ENCODE measurements at regions not wholly inside any gene's neighbourhood (a gene's known extent, or its start where the extent isn't known, plus 50 kb on each side); places are given as distances from the start of the nearest gene placed in this dataset.

DNA sequence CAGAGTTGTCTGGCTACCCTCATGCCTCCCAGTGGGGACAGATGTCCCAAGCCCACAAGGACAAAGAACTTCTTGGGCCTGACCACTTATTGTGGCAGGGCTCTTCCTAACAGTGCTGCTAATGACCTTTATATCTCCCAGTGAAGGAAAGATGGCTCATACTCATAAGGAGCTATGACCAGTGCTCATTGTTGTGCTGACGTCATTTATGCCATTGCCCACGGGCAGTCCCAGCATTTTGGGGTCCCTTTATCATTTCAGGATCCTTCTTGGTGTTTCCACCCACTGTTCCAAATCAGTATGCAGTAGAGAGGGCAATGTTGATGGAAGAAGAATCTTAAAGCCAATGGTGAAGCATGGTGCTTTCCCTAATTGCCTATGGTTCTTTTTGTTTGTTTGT, 1640.0 kb upstream of the PRR20A start:
- no peaks in the 10 kb centered on the region for H3K4me1 ChIP-seq
- H3K9me3 ChIP-seq = no peaks in the 10 kb centered on the region; the same call in 1 of the 2 replicates
- no peak overlapping the region for H3K4me3 ChIP-seq (ENCODE audit: low read depth, low read length)
- TF ChIP-seq, protein P1, sequence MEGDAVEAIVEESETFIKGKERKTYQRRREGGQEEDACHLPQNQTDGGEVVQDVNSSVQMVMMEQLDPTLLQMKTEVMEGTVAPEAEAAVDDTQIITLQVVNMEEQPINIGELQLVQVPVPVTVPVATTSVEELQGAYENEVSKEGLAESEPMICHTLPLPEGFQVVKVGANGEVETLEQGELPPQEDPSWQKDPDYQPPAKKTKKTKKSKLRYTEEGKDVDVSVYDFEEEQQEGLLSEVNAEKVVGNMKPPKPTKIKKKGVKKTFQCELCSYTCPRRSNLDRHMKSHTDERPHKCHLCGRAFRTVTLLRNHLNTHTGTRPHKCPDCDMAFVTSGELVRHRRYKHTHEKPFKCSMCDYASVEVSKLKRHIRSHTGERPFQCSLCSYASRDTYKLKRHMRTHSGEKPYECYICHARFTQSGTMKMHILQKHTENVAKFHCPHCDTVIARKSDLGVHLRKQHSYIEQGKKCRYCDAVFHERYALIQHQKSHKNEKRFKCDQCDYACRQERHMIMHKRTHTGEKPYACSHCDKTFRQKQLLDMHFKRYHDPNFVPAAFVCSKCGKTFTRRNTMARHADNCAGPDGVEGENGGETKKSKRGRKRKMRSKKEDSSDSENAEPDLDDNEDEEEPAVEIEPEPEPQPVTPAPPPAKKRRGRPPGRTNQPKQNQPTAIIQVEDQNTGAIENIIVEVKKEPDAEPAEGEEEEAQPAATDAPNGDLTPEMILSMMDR (IDR thresholded peaks at IDR 0.05; ENCODE audit: low read depth, low read length) = no peak
- H3K36me3 ChIP-seq = no peaks in the 10 kb centered on the region
- H3K27me3 ChIP-seq = no peaks in the 10 kb centered on the region
- DNase-seq = no peak

DNA sequence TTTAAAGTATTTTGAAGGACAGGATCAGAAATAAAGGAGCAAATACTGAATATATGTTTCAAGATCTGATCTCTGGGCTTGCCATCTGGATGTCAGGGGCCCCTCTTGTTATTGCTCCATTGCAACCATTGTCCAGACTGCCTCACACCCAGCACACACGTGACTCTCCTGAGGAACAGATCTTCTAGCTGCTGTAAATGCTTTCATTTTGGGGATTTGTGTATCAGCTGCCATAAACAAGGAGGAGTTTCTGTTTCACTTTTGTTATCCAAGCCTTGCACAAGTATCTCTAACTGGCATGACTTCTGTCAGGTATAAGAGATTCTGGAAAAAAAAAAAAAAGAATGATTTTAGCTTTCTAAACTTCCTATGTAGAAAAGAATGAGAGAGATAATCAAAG, 1624.1 kb upstream of the PRR20A start:
- H3K4me3 ChIP-seq (ENCODE audit: low read depth, low read length) = no peak overlapping the region
- no peaks in the 10 kb centered on the region for H3K27me3 ChIP-seq
- H3K9me3 ChIP-seq = no peaks in the 10 kb centered on the region
- H3K36me3 ChIP-seq = no peaks in the 10 kb centered on the region
- TF ChIP-seq, protein P1 (IDR thresholded peaks at IDR 0.05; ENCODE audit: low read depth, low read length) = no peak
- peak; percentile 8 for DNase-seq
- H3K4me1 ChIP-seq = no peaks in the 10 kb centered on the region

DNA sequence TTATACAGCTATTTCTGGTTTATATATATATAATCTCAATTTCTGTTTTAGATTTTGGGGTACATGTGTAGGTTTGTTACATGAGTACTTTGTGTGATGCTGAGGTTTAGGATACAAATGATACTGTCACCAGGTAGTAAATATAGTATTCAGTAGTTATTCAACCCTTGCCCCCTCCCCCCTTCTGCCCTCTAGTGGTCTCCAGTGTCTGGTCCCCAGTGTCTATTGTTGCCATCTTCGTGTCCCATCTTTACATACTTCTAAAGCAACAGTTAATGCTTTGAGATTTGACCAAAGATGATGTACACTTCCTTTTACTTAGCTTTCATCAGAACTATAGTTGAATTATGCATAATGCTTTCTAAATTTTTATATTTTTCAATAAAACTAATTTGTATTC, 1623.4 kb upstream of the PRR20A start:
- TF ChIP-seq, protein P1 (IDR thresholded peaks at IDR 0.05; ENCODE audit: low read depth, low read length) = peak; percentile 65
- no peak overlapping the region for H3K4me3 ChIP-seq (ENCODE audit: low read depth, low read length)
- no peaks in the 10 kb centered on the region for H3K9me3 ChIP-seq
- no peaks in the 10 kb centered on the region for H3K27me3 ChIP-seq
- peak; percentile 41 for DNase-seq
- H3K36me3 ChIP-seq = no peaks in the 10 kb centered on the region
- H3K4me1 ChIP-seq = no peaks in the 10 kb centered on the region

DNA sequence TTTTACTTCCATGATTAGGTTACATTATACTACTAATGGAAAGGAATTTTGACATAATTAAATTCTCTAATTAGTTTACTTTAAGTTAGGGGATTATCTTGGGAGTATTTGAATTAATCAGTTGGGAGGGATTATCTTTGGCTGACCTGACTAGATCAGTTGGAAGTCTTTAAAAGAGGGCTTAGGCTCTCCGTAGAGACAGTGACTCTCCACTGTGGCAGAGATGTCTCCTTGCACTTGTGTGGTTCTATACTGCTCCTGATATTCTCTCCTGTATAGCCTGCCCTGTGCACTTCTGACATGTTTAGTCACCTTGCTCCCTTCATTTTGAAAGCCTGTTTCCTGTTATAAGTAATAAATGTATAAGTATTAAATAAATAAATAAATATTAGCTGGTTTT, 1612.3 kb upstream of the PRR20A start:
- TF ChIP-seq, protein P1 (IDR thresholded peaks at IDR 0.05; ENCODE audit: low read depth, low read length) = no peak
- Histone ChIP-seq H3K9me3 (no peaks in the 10 kb centered on the region), H3K4me1 (peaks cover 2% of the 10 kb centered on the region; the same call in 1 of the 2 replicates), H3K36me3 (no peaks in the 10 kb centered on the region), H3K27me3 (no peaks in the 10 kb centered on the region), H3K4me3 (ENCODE audit: low read depth, low read length) (no peak overlapping the region)
- no peak for DNase-seq

DNA sequence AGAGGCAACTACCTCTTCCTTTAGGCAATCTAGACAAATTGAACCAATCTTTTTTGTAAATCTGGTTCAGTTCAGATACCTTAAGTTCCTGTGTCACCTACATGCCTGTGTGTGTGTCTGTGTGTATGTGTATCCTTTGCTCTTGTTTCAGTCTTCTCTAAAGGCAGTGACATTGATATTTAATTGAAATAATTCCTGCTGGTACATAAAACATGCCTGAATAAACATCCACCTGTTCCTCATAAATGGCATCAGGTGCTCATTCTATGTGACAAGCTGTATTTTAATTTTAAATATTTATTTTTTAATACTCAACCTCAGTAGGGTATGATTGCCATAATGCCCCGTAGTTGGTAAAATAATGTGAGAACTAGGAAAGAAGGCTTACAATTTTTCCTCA, 1606.4 kb upstream of the PRR20A start:
- H3K4me3 ChIP-seq (ENCODE audit: low read depth, low read length) = no peak overlapping the region
- TF ChIP-seq, protein P1 (IDR thresholded peaks at IDR 0.05; ENCODE audit: low read depth, low read length) = no peak
- peaks cover 5% of the 10 kb centered on the region; the same call in 1 of the 2 replicates for H3K4me1 ChIP-seq
- H3K9me3 ChIP-seq = 0 out of 2 replicates have a peak, but pooled peaks cover 4% of the 10 kb centered on the region
- H3K36me3 ChIP-seq = no peaks in the 10 kb centered on the region
- H3K27me3 ChIP-seq = no peaks in the 10 kb centered on the region
- DNase-seq = no peak

DNA sequence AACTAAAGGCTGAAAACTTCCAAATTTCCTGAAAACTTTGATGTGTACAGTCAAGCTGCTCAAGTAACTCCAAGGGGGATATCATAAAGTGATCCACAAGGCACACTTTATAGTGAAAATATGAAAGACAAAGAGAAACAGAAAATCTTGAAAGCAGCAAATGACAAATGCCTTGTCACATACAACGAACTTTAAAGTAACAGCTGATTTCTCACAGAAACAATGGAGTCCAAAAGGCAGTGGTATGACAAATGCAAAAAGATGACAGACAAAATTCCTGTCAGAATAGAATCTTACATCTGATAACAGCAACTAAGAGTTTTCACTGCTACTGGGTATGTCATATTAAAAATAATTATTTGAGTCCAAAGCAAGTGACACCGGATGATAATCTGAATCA, 1602.3 kb upstream of the PRR20A start:
- H3K36me3 ChIP-seq = no peaks in the 10 kb centered on the region
- H3K27me3 ChIP-seq = no peaks in the 10 kb centered on the region
- 0 out of 2 replicates have a peak, but pooled peaks cover 4% of the 10 kb centered on the region for H3K9me3 ChIP-seq
- TF ChIP-seq, protein P1 (IDR thresholded peaks at IDR 0.05; ENCODE audit: low read depth, low read length) = no peak
- no peak for DNase-seq
- no peak overlapping the region for H3K4me3 ChIP-seq (ENCODE audit: low read depth, low read length)
- H3K4me1 ChIP-seq = peaks cover 4% of the 10 kb centered on the region; the same call in 1 of the 2 replicates
